Activated T-helper 2 cell treated with anti-CD3 and anti-CD28 coated beads, Interferon-gamma antibody, Interleukin-2, Interleukin-4, amounts not matched to agents 10 μg/mL and 5 μg/mL and 100 μg/mL, durations not matched to agents 14 hours and 24 hours and 36 hours (primary cell): ENCODE measurements at regions not wholly inside any gene's neighbourhood (a gene's known extent, or its start where the extent isn't known, plus 50 kb on each side); places are given as distances from the start of the nearest gene placed in this dataset.
"Not testable (repeated sequence)": the region's sequence is repeated elsewhere in the genome, so short reads cannot be mapped to it uniquely, and the experiment has no call there.

Source experiments
- DNase-seq: peaks from one replicate; pipeline ENCODE4 v3.0.0; 2021; ENCODE audit warnings: low spot score
- H3K27ac Mint-ChIP-seq: one replicate; pipeline ENCODE4 v1.8.0; 2021; ENCODE audit warnings: mixed read lengths
- H3K27me3 Mint-ChIP-seq: one replicate; pipeline ENCODE4 v1.8.0; 2021; ENCODE audit warnings: low read depth, mixed read lengths
- H3K36me3 Mint-ChIP-seq: one replicate; pipeline ENCODE4 v1.8.0; 2021; ENCODE audit warnings: low read depth, mixed read lengths
- H3K4me1 Mint-ChIP-seq: one replicate; pipeline ENCODE4 v1.8.0; 2021; ENCODE audit warnings: low read depth, mixed read lengths
- H3K4me3 Mint-ChIP-seq: one replicate; pipeline ENCODE4 v1.8.0; 2021; ENCODE audit warnings: low read depth, mild to moderate bottlenecking, moderate library complexity, mixed read lengths
- H3K9me3 Mint-ChIP-seq: one replicate; pipeline ENCODE4 v1.8.0; 2021; ENCODE audit warnings: mixed read lengths
- intact Hi-C: fragments of 100-400 bp; cut with micrococcal nuclease; formaldehyde crosslinking; loops from one replicate; pipeline ENCODE4 v1.15.1; 2023

DNA sequence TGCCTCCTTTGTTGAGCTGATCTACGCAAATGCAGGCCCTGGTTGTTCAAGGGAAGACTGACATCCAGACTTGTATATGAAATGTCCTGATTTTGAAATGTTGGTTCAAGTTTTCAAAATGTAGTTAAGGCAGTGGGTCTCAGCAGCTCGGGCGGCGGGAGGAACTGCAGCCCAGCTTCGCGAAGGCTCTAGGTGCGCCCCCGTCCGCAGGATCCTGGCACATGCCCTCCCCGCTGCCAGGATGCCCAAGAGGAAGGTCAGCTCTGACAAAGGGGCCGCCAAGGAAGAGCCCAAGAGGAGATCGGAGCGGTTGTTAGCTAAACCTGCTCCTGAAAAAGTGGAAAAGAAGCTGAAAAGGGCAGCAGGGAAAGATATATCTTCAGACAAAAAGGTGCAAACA lies 1310.1 kb downstream of the ADGRL3 start:
- Mint-ChIP-seq H3K27ac (no peak overlapping the region), H3K4me1 (no peaks in the 10 kb centered on the region), H3K9me3 (peaks cover 44% of the 10 kb centered on the region), H3K27me3 (no peaks in the 10 kb centered on the region), H3K36me3 (no peaks in the 10 kb centered on the region), H3K4me3 (no peak overlapping the region)
- no peak for DNase-seq
- intact Hi-C loops = no loop called here

DNA sequence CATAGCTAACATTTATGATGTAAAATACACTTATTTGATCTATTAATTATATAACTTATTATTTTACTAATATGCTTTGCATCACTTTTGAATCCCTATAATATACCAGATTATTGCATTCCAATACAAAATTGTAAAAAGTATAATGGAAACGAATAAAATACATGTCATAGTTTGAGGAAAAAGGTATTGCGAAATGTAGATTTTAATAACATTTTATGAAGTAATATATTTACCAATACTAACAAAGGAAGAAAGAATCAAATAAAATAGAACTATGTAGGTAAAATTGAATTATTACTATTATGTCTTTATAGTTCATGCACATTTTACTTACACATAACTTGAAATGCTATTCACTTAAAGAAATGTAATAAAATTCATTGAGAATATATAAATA lies 1300.2 kb downstream of the ADGRL3 start:
- H3K4me1 Mint-ChIP-seq = no peaks in the 10 kb centered on the region
- H3K4me3 Mint-ChIP-seq = no peak overlapping the region
- DNase-seq = no peak
- intact Hi-C loops = no loop called here
- H3K36me3 Mint-ChIP-seq = no peaks in the 10 kb centered on the region
- peaks cover 27% of the 10 kb centered on the region for H3K9me3 Mint-ChIP-seq
- H3K27ac Mint-ChIP-seq = no peak overlapping the region
- no peaks in the 10 kb centered on the region for H3K27me3 Mint-ChIP-seq

GRCh38 chr4:62495032-62495431 lies 1294.9 kb downstream of the ADGRL3 start:
- Mint-ChIP-seq H3K27me3 (no peaks in the 10 kb centered on the region), H3K4me1 (no peaks in the 10 kb centered on the region), H3K27ac (no peak overlapping the region), H3K4me3 (no peak overlapping the region), H3K36me3 (no peaks in the 10 kb centered on the region), H3K9me3 (peaks cover 29% of the 10 kb centered on the region)
- intact Hi-C loops = no loop called here
- no peak for DNase-seq

GRCh38 chr4:62491756-62492155 lies 1291.6 kb downstream of the ADGRL3 start:
- DNase-seq, H3K36me3 Mint-ChIP-seq, intact Hi-C loops, H3K27ac Mint-ChIP-seq, H3K4me3 Mint-ChIP-seq, H3K4me1 Mint-ChIP-seq, H3K27me3 Mint-ChIP-seq: not testable (repeated sequence)
- peaks cover 38% of the 10 kb centered on the region for H3K9me3 Mint-ChIP-seq

DNA sequence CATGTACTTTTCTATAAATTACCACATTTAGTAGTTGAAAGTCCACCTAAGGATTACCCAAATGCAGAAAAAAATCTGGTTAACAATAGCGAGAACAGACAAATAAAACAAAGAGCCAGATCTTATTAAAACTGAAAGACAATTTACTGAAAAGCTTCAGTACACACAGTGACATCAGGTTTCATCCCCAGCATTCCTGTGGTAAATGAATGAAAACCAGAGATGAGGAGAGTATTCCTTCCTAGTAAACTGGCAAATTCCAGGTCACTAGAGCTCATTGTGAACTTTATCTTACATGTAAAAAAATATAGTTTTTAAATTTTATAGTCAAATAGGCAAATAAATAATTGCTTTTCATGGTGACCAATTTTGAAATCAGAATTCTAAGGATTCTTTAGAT lies 1290.5 kb downstream of the ADGRL3 start:
- Mint-ChIP-seq H3K27me3 (no peaks in the 10 kb centered on the region), H3K36me3 (no peaks in the 10 kb centered on the region), H3K27ac (no peak overlapping the region), H3K9me3 (peaks cover 29% of the 10 kb centered on the region), H3K4me3 (no peak overlapping the region), H3K4me1 (no peaks in the 10 kb centered on the region)
- intact Hi-C loops = no loop called here
- no peak for DNase-seq

GRCh38 chr4:62487016-62487415 lies 1286.9 kb downstream of the ADGRL3 start:
- H3K4me1 Mint-ChIP-seq = no peaks in the 10 kb centered on the region
- intact Hi-C loops = no loop called here
- no peaks in the 10 kb centered on the region for H3K36me3 Mint-ChIP-seq
- peaks cover 39% of the 10 kb centered on the region for H3K9me3 Mint-ChIP-seq
- no peak for DNase-seq
- H3K4me3 Mint-ChIP-seq = no peak overlapping the region
- no peak overlapping the region for H3K27ac Mint-ChIP-seq
- no peaks in the 10 kb centered on the region for H3K27me3 Mint-ChIP-seq

DNA sequence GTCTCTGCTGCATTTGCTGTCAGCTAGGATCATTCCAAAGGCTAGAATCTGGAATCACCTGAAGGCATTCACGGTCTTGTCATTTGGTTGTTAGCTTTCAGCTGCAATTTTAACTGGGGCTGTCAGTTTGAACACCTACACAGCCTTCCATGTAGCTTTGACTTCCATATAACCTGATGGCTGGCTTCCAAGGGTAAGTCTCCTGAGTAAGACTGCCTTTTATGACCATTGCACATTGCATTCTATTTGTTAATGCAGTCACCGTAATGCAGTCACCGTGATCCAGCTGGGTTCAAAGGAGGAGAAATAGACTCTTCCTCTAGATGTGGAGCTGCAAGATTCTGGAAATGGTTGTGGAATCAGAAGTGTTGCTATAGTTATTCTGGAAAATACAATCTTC lies 1284.2 kb downstream of the ADGRL3 start:
- Mint-ChIP-seq H3K27ac (no peak overlapping the region), H3K4me3 (no peak overlapping the region), H3K36me3 (no peaks in the 10 kb centered on the region), H3K27me3 (no peaks in the 10 kb centered on the region), H3K9me3 (peaks cover 34% of the 10 kb centered on the region), H3K4me1 (no peaks in the 10 kb centered on the region)
- DNase-seq = no peak
- intact Hi-C loops = no loop called here

DNA sequence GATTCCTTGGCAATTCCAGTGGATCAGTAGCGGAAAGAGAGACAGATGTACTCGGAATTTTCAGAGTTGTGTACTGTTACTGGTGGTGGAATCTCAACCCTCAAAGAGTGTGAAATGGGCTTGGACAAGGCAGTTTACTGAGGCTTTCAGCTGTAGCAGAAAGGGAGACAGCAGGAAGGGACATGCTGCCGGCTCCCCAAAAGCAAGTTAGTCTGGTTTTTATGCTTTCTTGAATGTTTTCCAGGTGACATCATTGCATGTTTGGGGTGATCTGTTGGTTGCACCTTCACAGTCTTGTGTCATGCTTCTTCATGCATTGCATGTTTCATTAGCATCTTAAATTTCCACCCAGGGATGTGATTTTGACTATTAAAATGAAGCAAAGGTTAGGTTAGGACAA lies 1282.2 kb downstream of the ADGRL3 start:
- Mint-ChIP-seq H3K9me3 (peaks cover 31% of the 10 kb centered on the region), H3K27me3 (no peaks in the 10 kb centered on the region), H3K36me3 (no peaks in the 10 kb centered on the region), H3K4me3 (no peak overlapping the region), H3K27ac (no peak overlapping the region), H3K4me1 (no peaks in the 10 kb centered on the region)
- intact Hi-C loops = no loop called here
- DNase-seq = no peak

GRCh38 chr4:62475596-62475995 lies 1275.5 kb downstream of the ADGRL3 start:
- Mint-ChIP-seq H3K36me3 (no peaks in the 10 kb centered on the region), H3K4me1 (no peaks in the 10 kb centered on the region), H3K9me3 (peaks cover 37% of the 10 kb centered on the region), H3K27me3 (no peaks in the 10 kb centered on the region), H3K27ac (no peak overlapping the region), H3K4me3 (no peak overlapping the region)
- DNase-seq = no peak
- intact Hi-C loops = no loop called here

DNA sequence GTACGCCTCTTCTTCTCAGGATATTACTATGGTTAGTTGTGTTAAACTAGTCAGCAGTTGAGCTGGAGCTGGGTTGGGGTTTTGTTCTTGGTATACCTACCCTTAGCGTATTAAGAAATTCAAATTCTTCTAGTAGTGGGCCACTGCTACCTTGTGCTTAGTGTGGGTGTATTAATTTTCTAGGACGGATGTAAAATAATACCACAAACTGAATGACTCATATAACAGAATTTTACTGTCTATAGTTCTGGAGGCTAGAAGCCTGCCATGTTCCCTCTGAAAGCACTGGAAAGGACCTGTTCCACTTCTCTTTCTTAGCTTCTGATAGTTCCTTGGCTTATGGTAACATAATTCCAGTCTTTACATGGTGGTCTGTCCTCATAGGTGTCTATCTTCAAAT lies 1274.7 kb downstream of the ADGRL3 start:
- no peak overlapping the region for H3K27ac Mint-ChIP-seq
- H3K4me1 Mint-ChIP-seq = no peaks in the 10 kb centered on the region
- intact Hi-C loops = no loop called here
- no peak overlapping the region for H3K4me3 Mint-ChIP-seq
- H3K36me3 Mint-ChIP-seq = no peaks in the 10 kb centered on the region
- DNase-seq = no peak
- no peaks in the 10 kb centered on the region for H3K27me3 Mint-ChIP-seq
- peaks cover 33% of the 10 kb centered on the region for H3K9me3 Mint-ChIP-seq

DNA sequence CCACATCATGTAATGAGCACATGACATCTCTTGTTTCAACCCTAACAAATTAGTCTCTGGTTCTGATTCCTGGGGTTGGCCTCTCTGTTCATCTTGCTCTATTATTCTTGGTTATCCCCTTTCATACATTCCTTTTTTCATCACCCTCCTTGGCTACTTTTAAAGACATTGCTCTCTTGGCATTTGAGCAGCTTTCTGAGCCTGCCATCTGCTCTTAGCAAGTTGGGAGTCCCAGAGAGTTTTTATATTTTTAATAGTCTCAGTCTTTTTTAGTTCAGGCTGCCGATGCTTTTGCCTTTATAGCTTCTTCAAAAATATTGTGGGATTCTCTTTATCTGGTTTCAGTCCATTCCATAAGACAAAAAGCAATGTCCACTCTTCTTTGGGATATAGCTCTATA lies 1270.9 kb downstream of the ADGRL3 start:
- intact Hi-C loops = no loop called here
- no peaks in the 10 kb centered on the region for H3K36me3 Mint-ChIP-seq
- H3K27me3 Mint-ChIP-seq = no peaks in the 10 kb centered on the region
- H3K4me3 Mint-ChIP-seq = no peak overlapping the region
- peaks cover 30% of the 10 kb centered on the region for H3K9me3 Mint-ChIP-seq
- no peak for DNase-seq
- H3K4me1 Mint-ChIP-seq = no peaks in the 10 kb centered on the region
- no peak overlapping the region for H3K27ac Mint-ChIP-seq

- H3K4me3 Mint-ChIP-seq = no peak overlapping the region
- no peak overlapping the region for H3K27ac Mint-ChIP-seq
- H3K9me3 Mint-ChIP-seq = peaks cover 33% of the 10 kb centered on the region
- intact Hi-C loops = no loop called here
- no peaks in the 10 kb centered on the region for H3K36me3 Mint-ChIP-seq
- no peak for DNase-seq
- H3K4me1 Mint-ChIP-seq = no peaks in the 10 kb centered on the region
- no peaks in the 10 kb centered on the region for H3K27me3 Mint-ChIP-seq
Observed at GRCh38 chr4:62470421-62470983, 1270.4 kb downstream of the ADGRL3 start.

DNA sequence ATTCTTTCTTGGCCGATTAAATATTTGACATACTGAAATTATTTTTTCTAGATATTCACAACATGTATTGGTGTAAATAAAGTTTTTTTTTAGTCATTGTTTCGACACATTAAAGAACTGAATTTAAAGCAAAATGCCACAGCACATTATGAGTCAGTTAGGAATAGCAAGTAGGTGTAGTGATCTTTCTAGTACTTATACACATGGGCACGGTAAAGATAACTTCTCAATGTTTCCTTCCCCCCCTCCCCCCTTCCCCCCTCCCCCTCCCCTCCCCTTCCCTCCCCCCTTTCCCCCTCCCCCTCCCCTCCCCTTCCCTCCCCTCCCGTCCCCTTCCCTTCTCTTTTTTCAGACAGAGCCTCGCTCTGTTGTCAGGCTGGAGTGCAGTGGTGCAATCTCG lies 1269.9 kb downstream of the ADGRL3 start:
- no peak overlapping the region for H3K4me3 Mint-ChIP-seq
- H3K36me3 Mint-ChIP-seq = no peaks in the 10 kb centered on the region
- H3K4me1 Mint-ChIP-seq = no peaks in the 10 kb centered on the region
- no peak overlapping the region for H3K27ac Mint-ChIP-seq
- DNase-seq = no peak
- H3K9me3 Mint-ChIP-seq = peaks cover 33% of the 10 kb centered on the region
- H3K27me3 Mint-ChIP-seq = no peaks in the 10 kb centered on the region
- intact Hi-C loops = no loop called here

DNA sequence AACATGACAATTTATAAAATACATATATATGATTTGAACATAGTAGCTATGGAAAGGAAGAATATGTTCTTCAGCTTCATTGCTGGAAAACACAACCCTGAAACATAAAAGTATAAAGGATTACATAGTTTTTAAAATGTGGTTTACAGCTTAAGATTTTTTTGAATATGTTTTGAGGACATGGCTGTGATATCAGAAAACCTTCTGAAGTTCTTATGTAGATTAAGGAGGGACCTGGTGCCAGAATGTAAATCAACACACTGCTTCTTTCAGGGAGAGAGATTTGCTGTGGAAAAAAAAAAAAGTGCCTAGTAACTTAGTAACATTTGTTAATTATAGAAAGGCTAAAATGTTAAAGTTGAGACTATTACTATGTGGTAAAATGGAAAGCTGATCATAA lies 1261.8 kb downstream of the ADGRL3 start:
- H3K4me3 Mint-ChIP-seq = no peak overlapping the region
- DNase-seq = no peak
- H3K27me3 Mint-ChIP-seq = no peaks in the 10 kb centered on the region
- intact Hi-C loops = no loop called here
- H3K27ac Mint-ChIP-seq = no peak overlapping the region
- no peaks in the 10 kb centered on the region for H3K4me1 Mint-ChIP-seq
- no peaks in the 10 kb centered on the region for H3K36me3 Mint-ChIP-seq
- peaks cover 30% of the 10 kb centered on the region for H3K9me3 Mint-ChIP-seq
